GM12874 (cell line): ENCODE measurements at regions not wholly inside any gene's neighbourhood (a gene's known extent, or its start where the extent isn't known, plus 50 kb on each side); places are given as distances from the start of the nearest gene placed in this dataset.

Experiments used
- TF ChIP-seq, protein P1 (sequence below): IDR thresholded peaks from 2 replicates; pipeline ENCODE4 v1.5.1; 2011; ENCODE audit warnings: low read depth, mild to moderate bottlenecking, control low read depth, low read length, moderate library complexity; ENCODE audit not compliant: insufficient read depth

DNA sequence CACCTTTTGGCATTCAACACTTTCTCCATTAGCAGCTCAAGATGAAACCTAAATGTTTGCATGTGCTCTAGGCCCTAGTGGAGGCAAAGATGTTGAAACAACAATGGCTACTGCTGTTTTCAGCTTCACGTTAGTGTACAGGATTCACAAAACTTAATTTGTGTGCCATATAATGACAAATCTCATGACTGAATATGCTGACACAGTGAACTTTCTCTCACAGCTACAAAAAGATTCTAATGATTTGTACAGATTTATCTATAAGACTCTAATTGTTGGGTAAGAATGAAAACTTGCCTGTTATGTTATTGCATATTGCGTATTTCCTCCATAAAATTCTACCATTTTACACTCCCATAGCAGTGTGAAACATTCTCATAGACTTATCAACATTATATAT is 97.5 kb downstream of the CETN3 start:
- TF ChIP-seq, protein P1, sequence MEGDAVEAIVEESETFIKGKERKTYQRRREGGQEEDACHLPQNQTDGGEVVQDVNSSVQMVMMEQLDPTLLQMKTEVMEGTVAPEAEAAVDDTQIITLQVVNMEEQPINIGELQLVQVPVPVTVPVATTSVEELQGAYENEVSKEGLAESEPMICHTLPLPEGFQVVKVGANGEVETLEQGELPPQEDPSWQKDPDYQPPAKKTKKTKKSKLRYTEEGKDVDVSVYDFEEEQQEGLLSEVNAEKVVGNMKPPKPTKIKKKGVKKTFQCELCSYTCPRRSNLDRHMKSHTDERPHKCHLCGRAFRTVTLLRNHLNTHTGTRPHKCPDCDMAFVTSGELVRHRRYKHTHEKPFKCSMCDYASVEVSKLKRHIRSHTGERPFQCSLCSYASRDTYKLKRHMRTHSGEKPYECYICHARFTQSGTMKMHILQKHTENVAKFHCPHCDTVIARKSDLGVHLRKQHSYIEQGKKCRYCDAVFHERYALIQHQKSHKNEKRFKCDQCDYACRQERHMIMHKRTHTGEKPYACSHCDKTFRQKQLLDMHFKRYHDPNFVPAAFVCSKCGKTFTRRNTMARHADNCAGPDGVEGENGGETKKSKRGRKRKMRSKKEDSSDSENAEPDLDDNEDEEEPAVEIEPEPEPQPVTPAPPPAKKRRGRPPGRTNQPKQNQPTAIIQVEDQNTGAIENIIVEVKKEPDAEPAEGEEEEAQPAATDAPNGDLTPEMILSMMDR, result no peak

- TF ChIP-seq, protein P1, result no peak
Observed at GRCh38 chr5:90311401-90311800, 98.2 kb downstream of the CETN3 start.

- TF ChIP-seq, protein P1, result no peak
Observed at GRCh38 chr5:90308787-90309585, 100.6 kb downstream of the CETN3 start.

- TF ChIP-seq, protein P1, result no peak
Observed at GRCh38 chr5:90307782-90308181, 101.8 kb downstream of the CETN3 start.

DNA sequence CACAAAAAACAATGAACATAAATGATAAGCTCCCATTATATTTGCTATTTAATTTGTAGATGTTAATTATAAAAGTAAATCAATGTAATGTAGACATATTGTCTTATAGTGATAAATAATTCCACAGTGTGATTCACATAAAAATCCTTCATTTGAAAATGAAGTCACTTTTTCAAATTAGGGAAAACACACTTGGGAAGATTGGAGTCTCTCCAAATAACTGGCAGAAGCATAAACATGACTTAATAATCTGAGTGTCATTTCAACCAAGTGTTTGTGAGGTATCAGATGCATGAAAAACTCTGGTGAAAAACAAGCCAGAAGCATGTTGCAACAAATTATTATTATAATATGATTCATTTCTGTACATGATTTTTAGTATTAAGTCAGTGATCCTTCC is 102.2 kb downstream of the CETN3 start:
- TF ChIP-seq, protein P1, result no peak

GRCh38 chr5:90306613-90307012 is 102.9 kb downstream of the CETN3 start:
- TF ChIP-seq, protein P1, result no peak

GRCh38 chr5:90305041-90305720 is 104.4 kb downstream of the CETN3 start:
- TF ChIP-seq, protein P1, result no peak
